Transverse colon (tissue), 4 donors: ENCODE measurements at regions not wholly inside any gene's neighbourhood (a gene's known extent, or its start where the extent isn't known, plus 50 kb on each side); places are given as distances from the start of the nearest gene placed in this dataset.
A peak's percentile ranks its signal among the peaks of the same experiment; 100 is the strongest.

Experiments used
- DNase-seq: peaks from one replicate; pipeline ENCODE4 v3.0.0-alpha.2; 2019
- H3K27ac ChIP-seq, 4 donors: fragments of 200-600 bp; sonication (generic); 2 replicates each; pipeline ENCODE4 v1.5.1; 2016 to 2018; ENCODE audit warnings: inconsistent platforms in 4 of 4
- H3K27me3 ChIP-seq: fragments of 200-600 bp; sonication (generic); 2 replicates; pipeline ENCODE4 v1.5.1; 2017; ENCODE audit warnings: inconsistent platforms
- H3K36me3 ChIP-seq, 4 donors: fragments of 200-600 bp; sonication (generic); 2 replicates each; pipeline ENCODE4 v1.5.1; 2017 to 2019; ENCODE audit warnings: inconsistent platforms in 4 of 4
- H3K4me1 ChIP-seq, 4 donors: fragments of 200-600 bp; sonication (generic); 2 replicates each; pipeline ENCODE4 v1.5.1; 2017 to 2020; ENCODE audit warnings: inconsistent platforms in 4 of 4
- H3K4me3 ChIP-seq, 4 donors: fragments of 200-600 bp; sonication (generic); 1 replicate in 1 of 4; 2 replicates in 3 of 4; pipeline versions ENCODE4 v1.5.1 to v1.6.1; 2017 to 2019; ENCODE audit warnings: inconsistent platforms in 4 of 4
- H3K9me3 ChIP-seq, 2 donors: fragments of 200-600 bp; sonication (generic); 2 replicates each; pipeline ENCODE4 v1.5.1; 2017 to 2019; ENCODE audit warnings: inconsistent platforms in 2 of 2
- CTCF ChIP-seq, 5 experiments: fragments of 200-600 bp in 3 of 5; fragments of 450-650 bp in 2 of 5; sonication (generic) in 3 of 5; IDR thresholded peaks; 1 replicate in 2 of 5; 2 replicates in 3 of 5; pipeline ENCODE4 v1.5.1; 2016 to 2017; ENCODE audit warnings: antibody characterized with exemption in 5 of 5, inconsistent platforms in 3 of 5, mild to moderate bottlenecking in 2 of 5, moderate library complexity in 1 of 5
- EP300 ChIP-seq: sonication (generic); formaldehyde crosslinking; IDR thresholded peaks from one replicate; pipeline ENCODE4 v1.6.1; 2017; ENCODE audit warnings: antibody characterized with exemption, low read depth
- POLR2A ChIP-seq: fragments of 450-650 bp; IDR thresholded peaks from one replicate; pipeline ENCODE4 v1.6.1; 2016; ENCODE audit warnings: antibody characterized with exemption, mild to moderate bottlenecking, moderate library complexity
- POLR2AphosphoS5 ChIP-seq, 3 donors: sonication (generic); formaldehyde crosslinking; IDR thresholded peaks; one replicate each; pipeline ENCODE4 v1.6.1; 2016; ENCODE audit warnings: antibody characterized with exemption in 3 of 3
- WGBS, 2 donors: methylation state at CpG; one replicate each; pipeline ENCODE4 v1.1.5; 2018; ENCODE audit warnings: low coverage in 1 of 2; 5-methylcytosine and 5-hydroxymethylcytosine counted together
- in situ Hi-C, 4 donors: fragments of 200-750 bp; cut with MboI; loops; one replicate each; pipeline versions ENCODE4 v1.15.0 to v1.15.1; 2017; ENCODE audit warnings: low sequenced_read_pairs in 3 of 4, low pct_ligation_motif_present in 1 of 4, low pct_unique_long_range_greater_than_20kb in 1 of 4
- intact Hi-C: fragments of 100-400 bp; cut with DNase I; formaldehyde crosslinking; loops from one replicate; pipeline ENCODE4 v1.15.1; 2023; ENCODE audit warnings: low total_unique reads

DNA sequence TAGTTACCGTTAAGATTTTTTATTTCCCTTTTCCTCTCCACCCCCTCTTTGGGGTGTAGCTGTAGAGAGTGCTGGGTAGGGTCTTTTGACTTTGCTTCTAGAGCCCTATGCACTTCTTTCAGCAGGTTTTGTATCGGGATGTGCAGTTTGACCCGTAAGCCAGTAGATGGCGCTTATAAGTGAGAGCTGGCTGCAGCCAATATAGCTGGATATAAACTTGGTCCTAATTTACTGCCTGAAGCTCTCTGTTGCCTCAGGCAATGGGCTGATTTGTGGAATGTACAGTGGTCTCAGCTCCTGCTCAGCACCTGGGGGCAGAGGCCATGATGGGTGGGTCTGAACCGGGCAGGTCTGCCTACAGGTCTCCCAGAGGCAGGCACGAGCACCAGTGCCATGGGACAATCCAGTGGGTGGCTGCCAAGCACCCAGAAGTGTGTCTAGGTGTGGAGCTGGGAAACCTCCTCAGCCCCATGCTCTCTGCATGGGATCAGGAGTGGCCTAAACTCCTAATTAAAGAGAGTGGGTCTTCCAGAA lies 146.5 kb downstream of the SPANXN1 start:
- 20 to 35% methylated on average over 1 to 6 of the region's 6 CpGs for WGBS, 2 donors
- Histone ChIP-seq H3K36me3 (no peaks in the 10 kb centered on the region), H3K27me3 (no peaks in the 10 kb centered on the region), H3K9me3 (no peaks in the 10 kb centered on the region), H3K4me1 (no peaks in the 10 kb centered on the region), H3K27ac (no peak overlapping the region), H3K4me3 (no peak overlapping the region)
- intact Hi-C loops = loop anchor here (5.0 kb wide), 1 partner anchor 766 kb away; no protein-coding TSS in a partner anchor
- DNase-seq = no peak
- in situ Hi-C loops = no loop called here
- TF ChIP-seq POLR2AphosphoS5 (IDR thresholded peaks at IDR 0.05) = no peak
- no peak for TF ChIP-seq EP300
- no peak for TF ChIP-seq POLR2A
- TF ChIP-seq CTCF (IDR thresholded peaks at IDR 0.05) = peak in 1 of 5 experiments; percentile 3

GRCh38 chrX:145394344-145394743 lies 147.0 kb downstream of the SPANXN1 start:
- TF ChIP-seq EP300 (no peak), POLR2A (no peak), POLR2AphosphoS5 (IDR thresholded peaks at IDR 0.05) (no peak), CTCF (IDR thresholded peaks at IDR 0.05) (no peak)
- H3K27ac ChIP-seq = no peak overlapping the region
- no peak for DNase-seq
- in situ Hi-C loops (no loop called here), intact Hi-C loops (loop anchor here (5.0 kb wide), 1 partner anchor 767 kb away; no protein-coding TSS in a partner anchor)
- H3K36me3 ChIP-seq = no peaks in the 10 kb centered on the region
- no peak overlapping the region for H3K4me3 ChIP-seq
- H3K27me3 ChIP-seq = no peaks in the 10 kb centered on the region
- H3K9me3 ChIP-seq = no peaks in the 10 kb centered on the region
- no peaks in the 10 kb centered on the region for H3K4me1 ChIP-seq

- no peaks in the 10 kb centered on the region for H3K27me3 ChIP-seq
- intact Hi-C loops = no loop called here
- no peak for DNase-seq
- H3K4me3 ChIP-seq = no peak overlapping the region
- H3K36me3 ChIP-seq = no peaks in the 10 kb centered on the region
- in situ Hi-C loops = no loop called here
- TF ChIP-seq POLR2AphosphoS5 (IDR thresholded peaks at IDR 0.05) (no peak), CTCF (IDR thresholded peaks at IDR 0.05) (no peak), EP300 (no peak), POLR2A (no peak)
- WGBS, 2 donors = 88% methylated on average over 2 of the region's 2 CpGs; no CpG with 5 or more reads in 1 of the 2 donors
- H3K4me1 ChIP-seq = no peaks in the 10 kb centered on the region
- no peak overlapping the region for H3K27ac ChIP-seq
- H3K9me3 ChIP-seq = no peaks in the 10 kb centered on the region
Observed at GRCh38 chrX:145396612-145397011, 149.3 kb downstream of the SPANXN1 start.

DNA sequence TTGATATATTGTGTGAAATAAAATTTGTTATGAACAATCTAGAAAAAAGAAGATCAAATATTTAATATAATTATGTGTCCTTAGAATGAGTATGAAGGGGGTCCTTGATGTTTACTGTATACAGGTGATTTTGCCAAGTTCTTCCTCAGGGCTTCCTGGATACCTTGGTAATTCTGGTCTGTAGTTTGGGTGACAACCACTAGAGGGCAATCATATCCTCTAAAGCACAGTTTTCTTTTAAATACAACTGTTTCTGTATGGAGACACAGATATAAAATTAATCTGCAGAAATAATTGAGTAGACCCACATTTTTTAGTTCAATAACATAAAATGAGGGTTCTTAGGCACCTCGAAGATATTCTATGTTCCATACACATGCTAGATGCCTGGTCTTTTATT lies 157.7 kb downstream of the SPANXN1 start:
- TF ChIP-seq CTCF (IDR thresholded peaks at IDR 0.05) = peak in 3 of 5 experiments; percentile 38 to 56 (median 47)
- TF ChIP-seq EP300 = no peak
- no peak for TF ChIP-seq POLR2A
- no peak for DNase-seq
- Histone ChIP-seq H3K4me1 (no peaks in the 10 kb centered on the region), H3K36me3 (no peaks in the 10 kb centered on the region), H3K4me3 (no peak overlapping the region), H3K27ac (no peak overlapping the region), H3K9me3 (no peaks in the 10 kb centered on the region), H3K27me3 (no peaks in the 10 kb centered on the region)
- in situ Hi-C loops = no loop called here
- intact Hi-C loops = no loop called here
- 5% methylated on average over 1 of the region's 1 CpG; no CpG with 5 or more reads in 1 of the 2 donors for WGBS, 2 donors
